ENCODE measurements at regions not wholly inside any gene's neighbourhood (a gene's known extent, or its start where the extent isn't known, plus 50 kb on each side); places are given as distances from the start of the nearest gene placed in this dataset.
"Not testable (repeated sequence)": the region's sequence is repeated elsewhere in the genome, so short reads cannot be mapped to it uniquely, and the experiment has no call there.

GRCh38 chr2:35160871-35161270, 1194.7 kb upstream of the CRIM1 start:
- no peak for DNase-seq (ENCODE audit: low read depth)

GRCh38 chr2:35125871-35126270, 1229.7 kb upstream of the CRIM1 start:
- no peak for DNase-seq (ENCODE audit: low read depth)

GRCh38 chr2:35125278-35125677, 1230.3 kb upstream of the CRIM1 start:
- DNase-seq (ENCODE audit: low read depth) = no peak

- DNase-seq (ENCODE audit: low read depth) = no peak
Observed at GRCh38 chr2:35116151-35116550, 1239.4 kb upstream of the CRIM1 start.

DNA sequence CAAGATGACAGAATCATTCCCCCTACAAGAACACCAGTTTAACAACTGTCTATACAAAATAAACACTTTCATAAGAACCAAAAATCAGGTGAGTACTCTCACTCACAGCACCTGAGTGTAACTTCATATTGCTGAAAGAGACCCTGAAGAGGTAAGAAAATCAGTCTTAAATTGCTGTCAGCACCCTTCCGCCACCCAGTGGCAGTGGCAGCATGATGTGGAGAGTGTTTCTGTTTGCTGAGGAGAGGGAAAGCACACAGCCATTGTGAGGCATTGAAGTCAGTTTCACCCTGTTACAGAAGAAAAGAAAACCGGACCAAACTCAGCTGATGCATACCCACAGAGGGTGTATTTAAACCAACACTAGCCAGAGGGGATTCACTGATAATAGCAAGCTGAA, 1240.8 kb upstream of the CRIM1 start:
- DNase-seq (ENCODE audit: low read depth) = peak; percentile 2

- DNase-seq (ENCODE audit: low read depth) = not testable (repeated sequence)
Observed at GRCh38 chr2:35112367-35112766, 1243.2 kb upstream of the CRIM1 start.

DNA sequence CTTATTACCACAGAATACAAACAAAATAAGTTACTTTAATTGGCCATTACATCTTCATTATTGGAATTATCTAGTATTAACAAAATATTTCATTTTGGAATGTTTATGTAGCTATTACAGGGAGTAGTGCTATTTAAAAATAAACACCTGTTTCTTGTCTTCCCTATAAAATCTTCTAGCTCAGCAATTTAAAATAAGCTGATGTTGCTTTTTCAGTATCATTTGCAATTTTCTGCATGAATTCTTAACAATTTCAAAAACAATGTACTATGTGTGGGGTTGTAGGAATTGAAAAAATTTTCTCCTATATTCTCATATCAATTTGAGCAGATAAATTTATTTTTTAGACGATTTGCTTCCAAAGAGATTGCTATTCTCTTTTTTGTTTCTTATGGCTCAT, 1251.3 kb upstream of the CRIM1 start:
- no peak for DNase-seq (ENCODE audit: low read depth)

- DNase-seq (ENCODE audit: low read depth) = no peak
Observed at GRCh38 chr2:35099342-35099741, 1256.2 kb upstream of the CRIM1 start.

- no peak for DNase-seq (ENCODE audit: low read depth)
Observed at GRCh38 chr2:35082072-35082471, 1273.5 kb upstream of the CRIM1 start.

- no peak for DNase-seq (ENCODE audit: low read depth)
Observed at GRCh38 chr2:35081622-35082015, 1274.0 kb upstream of the CRIM1 start.

GRCh38 chr2:35081001-35081621, 1274.5 kb upstream of the CRIM1 start:
- peak; percentile 6 for DNase-seq (ENCODE audit: low read depth)

GRCh38 chr2:35080231-35080910, 1275.2 kb upstream of the CRIM1 start:
- peak; percentile 9 for DNase-seq (ENCODE audit: low read depth)

- DNase-seq (ENCODE audit: low read depth) = no peak
Observed at GRCh38 chr2:35067420-35067819, 1288.2 kb upstream of the CRIM1 start.

GRCh38 chr2:35063836-35064235, 1291.7 kb upstream of the CRIM1 start:
- no peak for DNase-seq (ENCODE audit: low read depth)

- DNase-seq (ENCODE audit: low read depth) = peak; percentile 2
Observed at GRCh38 chr2:35035883-35036282, 1319.7 kb upstream of the CRIM1 start.

GRCh38 chr2:35033748-35034147, 1321.8 kb upstream of the CRIM1 start:
- no peak for DNase-seq (ENCODE audit: low read depth)

DNA sequence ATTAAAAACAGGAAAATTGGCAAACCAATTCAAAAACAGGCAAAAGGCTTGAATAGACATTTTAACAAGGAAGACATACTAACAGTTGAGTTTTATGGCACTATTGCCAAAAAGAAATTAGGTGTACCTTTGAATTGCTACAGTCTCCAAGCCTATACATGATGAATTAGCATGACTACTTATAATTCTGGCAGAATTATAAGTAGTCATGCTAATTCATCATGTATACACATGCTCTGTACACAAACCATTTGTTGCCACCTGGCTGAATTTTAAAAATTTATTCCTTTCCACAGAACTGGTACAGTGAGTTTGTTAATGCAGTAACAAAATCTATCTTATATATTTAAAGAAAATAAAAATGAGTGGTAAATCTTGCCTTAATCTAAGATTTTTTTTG, 1332.0 kb upstream of the CRIM1 start:
- DNase-seq (ENCODE audit: low read depth) = no peak

GRCh38 chr2:35000453-35000852, 1355.1 kb upstream of the CRIM1 start:
- DNase-seq (ENCODE audit: low read depth) = no peak

GRCh38 chr2:34998741-34999140, 1356.8 kb upstream of the CRIM1 start:
- DNase-seq (ENCODE audit: low read depth) = no peak

GRCh38 chr2:34997779-34998178, 1357.8 kb upstream of the CRIM1 start:
- DNase-seq (ENCODE audit: low read depth) = peak; percentile 68

GRCh38 chr2:34995196-34995595, 1360.4 kb upstream of the CRIM1 start:
- no peak for DNase-seq (ENCODE audit: low read depth)

DNA sequence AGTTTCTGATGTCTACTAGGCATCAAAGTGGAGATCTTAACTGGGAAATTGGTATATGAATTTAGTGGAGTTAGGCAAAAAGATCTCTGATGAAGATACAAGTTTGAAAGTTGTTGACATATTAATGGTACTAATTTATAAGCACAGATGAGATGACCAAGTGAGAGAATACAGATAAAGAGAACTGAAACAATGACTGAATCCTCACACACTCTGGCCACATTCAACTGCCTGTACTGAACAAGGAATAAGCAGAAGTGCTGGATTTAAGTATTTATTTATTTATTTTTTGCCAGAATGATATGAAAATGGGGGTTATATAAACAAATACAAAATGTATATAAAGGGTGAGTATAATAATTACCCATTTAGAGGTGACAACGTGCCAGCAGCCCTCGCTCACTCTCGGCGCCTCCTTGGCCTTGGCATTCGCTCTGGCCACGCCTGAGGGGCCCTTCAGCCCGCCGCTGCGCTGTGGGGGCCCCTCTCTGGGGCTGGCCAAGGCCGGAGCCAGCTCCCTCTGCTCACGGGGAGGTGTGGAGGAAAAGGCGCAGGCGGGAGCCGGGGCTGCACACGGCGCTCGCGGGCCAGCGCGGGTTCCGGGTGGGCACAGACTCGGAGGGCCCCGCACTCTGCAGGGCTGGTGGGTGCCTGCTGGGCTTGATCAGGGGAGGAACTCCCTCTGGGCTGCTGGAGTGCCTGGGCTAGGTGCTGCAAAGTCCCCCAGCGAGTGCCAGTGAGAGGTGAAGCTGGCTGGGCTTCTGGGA, 1363.9 kb upstream of the CRIM1 start:
- DNase-seq (ENCODE audit: low read depth) = no peak

DNA sequence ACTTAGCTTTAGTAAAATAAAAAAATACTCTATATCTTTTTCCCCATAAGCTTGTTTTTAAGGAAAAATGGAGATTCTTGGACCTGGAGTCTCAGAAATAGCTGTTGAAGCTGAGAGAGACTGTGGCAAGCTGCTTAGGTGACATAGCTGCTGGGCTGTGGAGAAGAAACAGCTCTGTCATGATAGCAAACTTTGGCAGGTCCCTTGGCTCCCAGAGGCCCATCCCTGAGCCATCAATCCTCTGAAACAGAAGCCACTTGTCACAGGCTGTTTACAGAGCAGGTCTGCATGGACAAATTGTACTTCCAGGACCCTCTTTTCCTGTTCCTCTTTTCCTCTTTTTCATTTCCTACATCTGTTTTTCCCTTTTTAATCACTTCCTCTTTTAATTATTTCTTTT, 1370.1 kb upstream of the CRIM1 start:
- no peak for DNase-seq (ENCODE audit: low read depth)

Measured in M059J (cell line).